Hepatocyte (in vitro differentiated cells): ENCODE measurements at regions not wholly inside any gene's neighbourhood (a gene's known extent, or its start where the extent isn't known, plus 50 kb on each side); places are given as distances from the start of the nearest gene placed in this dataset.

ENCODE experiments used
- EZH2 ChIP-seq: fragments of 200-600 bp; sonication (generic); IDR thresholded peaks from 2 replicates; pipeline ENCODE4 v1.6.1; 2016; ENCODE audit warnings: antibody characterized with exemption, mild to moderate bottlenecking, borderline replicate concordance
- TF ChIP-seq, protein P1 (sequence below): fragments of 200-600 bp; sonication (generic); IDR thresholded peaks from 2 replicates; pipeline ENCODE4 v1.5.1; 2016; ENCODE audit warnings: antibody characterized with exemption, mild to moderate bottlenecking; ENCODE audit not compliant: poor library complexity

DNA sequence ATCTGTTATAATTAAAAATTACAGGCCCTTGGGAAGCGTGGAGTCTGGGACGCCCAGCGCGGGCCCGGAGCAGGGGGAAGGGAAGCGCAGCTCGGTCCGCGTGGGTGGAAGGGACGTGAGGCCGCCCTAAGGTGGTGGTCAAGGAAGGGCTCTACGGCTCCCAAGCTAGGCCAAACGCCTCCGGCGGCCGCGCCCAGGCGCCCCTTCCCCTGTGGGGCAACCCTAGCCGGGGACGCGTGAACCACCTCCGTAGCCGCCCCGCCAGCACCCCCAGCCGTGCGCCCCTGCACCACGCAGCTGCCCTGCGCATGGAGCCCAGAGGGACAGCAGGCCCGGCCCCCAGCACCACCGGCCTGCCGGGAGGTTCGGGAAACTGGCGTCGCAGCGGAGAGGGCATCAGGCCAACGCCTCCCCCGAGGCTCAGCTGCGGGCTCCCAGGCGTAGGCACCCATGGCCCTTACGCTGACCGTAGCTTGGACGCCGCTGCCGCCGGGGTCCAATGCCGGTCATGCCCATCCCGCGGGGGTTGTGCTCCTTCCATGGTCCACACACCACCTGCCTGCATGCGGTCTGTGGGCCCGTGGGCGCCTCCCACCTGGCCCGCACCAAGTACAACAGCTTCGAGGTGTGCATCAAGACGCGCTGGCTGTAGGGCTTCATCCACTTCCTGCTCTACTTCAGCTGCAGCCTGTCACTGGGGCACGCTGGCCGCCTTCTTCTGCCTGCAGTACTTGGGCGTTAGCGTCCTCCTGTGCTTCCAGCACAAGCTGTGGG, 166.7 kb downstream of the SEPTIN7 start:
- TF ChIP-seq, protein P1, sequence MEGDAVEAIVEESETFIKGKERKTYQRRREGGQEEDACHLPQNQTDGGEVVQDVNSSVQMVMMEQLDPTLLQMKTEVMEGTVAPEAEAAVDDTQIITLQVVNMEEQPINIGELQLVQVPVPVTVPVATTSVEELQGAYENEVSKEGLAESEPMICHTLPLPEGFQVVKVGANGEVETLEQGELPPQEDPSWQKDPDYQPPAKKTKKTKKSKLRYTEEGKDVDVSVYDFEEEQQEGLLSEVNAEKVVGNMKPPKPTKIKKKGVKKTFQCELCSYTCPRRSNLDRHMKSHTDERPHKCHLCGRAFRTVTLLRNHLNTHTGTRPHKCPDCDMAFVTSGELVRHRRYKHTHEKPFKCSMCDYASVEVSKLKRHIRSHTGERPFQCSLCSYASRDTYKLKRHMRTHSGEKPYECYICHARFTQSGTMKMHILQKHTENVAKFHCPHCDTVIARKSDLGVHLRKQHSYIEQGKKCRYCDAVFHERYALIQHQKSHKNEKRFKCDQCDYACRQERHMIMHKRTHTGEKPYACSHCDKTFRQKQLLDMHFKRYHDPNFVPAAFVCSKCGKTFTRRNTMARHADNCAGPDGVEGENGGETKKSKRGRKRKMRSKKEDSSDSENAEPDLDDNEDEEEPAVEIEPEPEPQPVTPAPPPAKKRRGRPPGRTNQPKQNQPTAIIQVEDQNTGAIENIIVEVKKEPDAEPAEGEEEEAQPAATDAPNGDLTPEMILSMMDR, result no peak
- no peak for TF ChIP-seq EZH2
